Rectal smooth muscle tissue (tissue), 1 donor: ENCODE measurements at regions not wholly inside any gene's neighbourhood (a gene's known extent, or its start where the extent isn't known, plus 50 kb on each side); places are given as distances from the start of the nearest gene placed in this dataset.

Source experiments
- H3K27ac ChIP-seq: one replicate; pipeline ENCODE4 v1.7.0; 2013; ENCODE audit warnings: low read depth, low read length, inconsistent platforms
- H3K27me3 ChIP-seq: one replicate; pipeline ENCODE4 v1.7.0; 2013; ENCODE audit warnings: low read length; ENCODE audit not compliant: control insufficient read depth, insufficient read depth
- H3K36me3 ChIP-seq: one replicate; pipeline ENCODE4 v1.7.0; 2013; ENCODE audit warnings: low read length; ENCODE audit not compliant: control insufficient read depth, insufficient read depth
- H3K4me1 ChIP-seq: one replicate; pipeline ENCODE4 v1.7.0; 2013; ENCODE audit warnings: low read length; ENCODE audit not compliant: control insufficient read depth, insufficient read depth
- H3K4me3 ChIP-seq: one replicate; pipeline ENCODE4 v1.7.0; 2013; ENCODE audit warnings: low read length
- H3K9ac ChIP-seq: one replicate; pipeline ENCODE4 v1.7.0; 2013; ENCODE audit warnings: low read length

- Histone ChIP-seq H3K4me3 (no peak overlapping the region), H3K27me3 (no peaks in the 10 kb centered on the region), H3K4me1 (no peaks in the 10 kb centered on the region), H3K9ac (no peak overlapping the region), H3K27ac (no peak overlapping the region), H3K36me3 (no peaks in the 10 kb centered on the region)
Measured at GRCh38 chr4:35689870-35690269, 554.4 kb downstream of the ARAP2 start.

- Histone ChIP-seq H3K27me3 (no peaks in the 10 kb centered on the region), H3K36me3 (no peaks in the 10 kb centered on the region), H3K27ac (no peak overlapping the region), H3K4me1 (no peaks in the 10 kb centered on the region), H3K4me3 (no peak overlapping the region), H3K9ac (no peak overlapping the region)
Measured at GRCh38 chr4:35690271-35690670, 554.0 kb downstream of the ARAP2 start.

- H3K27me3 ChIP-seq: no peaks in the 10 kb centered on the region
- H3K27ac ChIP-seq: no peak overlapping the region
- no peaks in the 10 kb centered on the region for H3K36me3 ChIP-seq
- H3K9ac ChIP-seq: no peak overlapping the region
- H3K4me3 ChIP-seq: no peak overlapping the region
- H3K4me1 ChIP-seq: no peaks in the 10 kb centered on the region
Measured at GRCh38 chr4:35695003-35695402, 549.3 kb downstream of the ARAP2 start.

- H3K9ac ChIP-seq: no peak overlapping the region
- H3K27ac ChIP-seq: no peak overlapping the region
- no peak overlapping the region for H3K4me3 ChIP-seq
- H3K4me1 ChIP-seq: no peaks in the 10 kb centered on the region
- H3K27me3 ChIP-seq: no peaks in the 10 kb centered on the region
- H3K36me3 ChIP-seq: no peaks in the 10 kb centered on the region
Measured at GRCh38 chr4:35695421-35695820, 548.9 kb downstream of the ARAP2 start.

GRCh38 chr4:35697210-35697736 lies 547.0 kb downstream of the ARAP2 start:
- H3K4me3 ChIP-seq: no peak overlapping the region
- H3K27me3 ChIP-seq: no peaks in the 10 kb centered on the region
- H3K4me1 ChIP-seq: no peaks in the 10 kb centered on the region
- H3K27ac ChIP-seq: no peak overlapping the region
- no peak overlapping the region for H3K9ac ChIP-seq
- no peaks in the 10 kb centered on the region for H3K36me3 ChIP-seq

- Histone ChIP-seq H3K36me3 (no peaks in the 10 kb centered on the region), H3K9ac (no peak overlapping the region), H3K4me3 (no peak overlapping the region), H3K27ac (no peak overlapping the region), H3K27me3 (no peaks in the 10 kb centered on the region), H3K4me1 (no peaks in the 10 kb centered on the region)
Measured at GRCh38 chr4:35700663-35701062, 543.7 kb downstream of the ARAP2 start.

GRCh38 chr4:35709080-35709479 lies 535.2 kb downstream of the ARAP2 start:
- Histone ChIP-seq H3K36me3 (no peaks in the 10 kb centered on the region), H3K4me3 (no peak overlapping the region), H3K9ac (no peak overlapping the region), H3K4me1 (no peaks in the 10 kb centered on the region), H3K27ac (no peak overlapping the region), H3K27me3 (no peaks in the 10 kb centered on the region)

GRCh38 chr4:35710343-35710742 lies 534.0 kb downstream of the ARAP2 start:
- H3K9ac ChIP-seq: no peak overlapping the region
- no peaks in the 10 kb centered on the region for H3K36me3 ChIP-seq
- no peak overlapping the region for H3K27ac ChIP-seq
- no peaks in the 10 kb centered on the region for H3K4me1 ChIP-seq
- H3K4me3 ChIP-seq: no peak overlapping the region
- H3K27me3 ChIP-seq: no peaks in the 10 kb centered on the region

GRCh38 chr4:35711127-35711526 lies 533.2 kb downstream of the ARAP2 start:
- H3K36me3 ChIP-seq: no peaks in the 10 kb centered on the region
- no peak overlapping the region for H3K9ac ChIP-seq
- H3K27me3 ChIP-seq: no peaks in the 10 kb centered on the region
- no peak overlapping the region for H3K27ac ChIP-seq
- no peak overlapping the region for H3K4me3 ChIP-seq
- no peaks in the 10 kb centered on the region for H3K4me1 ChIP-seq

- no peak overlapping the region for H3K4me3 ChIP-seq
- no peaks in the 10 kb centered on the region for H3K36me3 ChIP-seq
- H3K27me3 ChIP-seq: no peaks in the 10 kb centered on the region
- H3K4me1 ChIP-seq: no peaks in the 10 kb centered on the region
- H3K27ac ChIP-seq: no peak overlapping the region
- H3K9ac ChIP-seq: no peak overlapping the region
Measured at GRCh38 chr4:35723973-35724372, 520.3 kb downstream of the ARAP2 start.

GRCh38 chr4:35725131-35725530 lies 519.2 kb downstream of the ARAP2 start:
- H3K36me3 ChIP-seq: no peaks in the 10 kb centered on the region
- no peak overlapping the region for H3K27ac ChIP-seq
- H3K4me1 ChIP-seq: no peaks in the 10 kb centered on the region

GRCh38 chr4:35730414-35730813 lies 513.9 kb downstream of the ARAP2 start:
- Histone ChIP-seq H3K27ac (no peak overlapping the region), H3K9ac (no peak overlapping the region), H3K4me3 (no peak overlapping the region), H3K36me3 (no peaks in the 10 kb centered on the region), H3K4me1 (no peaks in the 10 kb centered on the region), H3K27me3 (no peaks in the 10 kb centered on the region)

More at GRCh38 chr4:35725131-35725530, 519.2 kb downstream of the ARAP2 start:
- Histone ChIP-seq H3K4me3 (no peak overlapping the region), H3K27me3 (no peaks in the 10 kb centered on the region), H3K9ac (no peak overlapping the region)

- no peaks in the 10 kb centered on the region for H3K36me3 ChIP-seq
Measured at GRCh38 chr4:35734381-35735098, 509.8 kb downstream of the ARAP2 start.

More at GRCh38 chr4:35734381-35735098, 509.8 kb downstream of the ARAP2 start:
- Histone ChIP-seq H3K4me3 (no peak overlapping the region), H3K4me1 (no peaks in the 10 kb centered on the region), H3K27ac (no peak overlapping the region), H3K27me3 (no peaks in the 10 kb centered on the region), H3K9ac (no peak overlapping the region)
